T-helper 1 cell treated with Interleukin-12 subunit alpha and Interleukin-12 subunit beta and Interleukin-4 antibody, amounts not matched to agents 30 ng/mL and 1 ng/mL, for 36 hours (primary cell): ENCODE measurements at regions not wholly inside any gene's neighbourhood (a gene's known extent, or its start where the extent isn't known, plus 50 kb on each side); places are given as distances from the start of the nearest gene placed in this dataset.

Experiments used
- intact Hi-C: fragments of 100-400 bp; cut with micrococcal nuclease; formaldehyde crosslinking; loops from one replicate; pipeline ENCODE4 v1.15.1; 2024

DNA sequence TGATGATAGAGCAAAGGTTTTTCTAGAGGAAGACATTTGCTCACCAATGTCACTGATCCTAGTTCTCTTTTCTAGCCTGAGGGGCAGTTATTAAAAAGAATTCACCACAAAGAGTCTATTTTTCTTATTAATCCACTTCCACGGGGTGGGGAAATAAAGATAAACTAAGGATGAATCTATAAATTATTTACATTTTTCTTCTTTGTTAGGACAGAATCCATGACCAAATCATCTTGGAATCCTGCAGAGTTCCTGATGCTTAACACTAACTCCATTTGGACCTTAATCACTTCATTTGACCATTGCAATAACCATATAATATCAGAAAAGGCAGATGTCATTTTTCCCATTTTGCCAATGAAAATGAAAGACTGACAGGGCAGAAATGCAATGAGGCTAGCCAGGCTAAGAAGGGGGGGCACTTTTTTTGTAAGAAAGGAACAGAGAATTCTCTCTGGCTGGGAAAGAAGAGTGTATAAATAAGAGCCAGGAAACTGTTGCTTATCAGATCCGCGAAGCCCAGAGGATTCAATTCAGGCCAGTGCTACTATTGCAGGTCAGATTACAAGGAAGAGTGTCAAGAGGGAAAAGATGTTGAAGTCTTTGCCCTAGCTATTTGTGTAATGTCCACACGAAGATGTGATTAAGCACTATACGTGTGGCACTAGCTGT lies 433.2 kb downstream of the TNS3 start:
- intact Hi-C loops, result no loop called here

DNA sequence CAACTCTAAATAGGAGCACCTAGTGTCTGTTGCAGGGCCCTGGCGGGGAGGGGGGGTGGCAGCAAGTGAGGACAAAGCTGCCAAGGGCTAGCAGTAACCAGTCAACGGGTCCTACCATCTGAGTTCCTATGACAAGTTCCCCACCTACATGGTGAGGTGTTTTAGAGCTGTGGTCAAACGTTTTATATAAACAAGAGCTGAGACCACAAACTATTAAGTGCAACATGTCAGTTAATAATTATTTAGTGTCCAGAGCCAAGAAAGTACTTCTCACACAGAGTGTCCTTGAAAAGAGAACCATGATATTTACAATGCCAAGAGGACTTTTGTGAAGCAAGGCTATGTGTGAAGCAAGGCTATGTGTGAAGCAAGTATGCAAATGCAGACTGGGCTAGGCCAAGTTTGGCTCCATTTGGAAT lies 434.7 kb downstream of the TNS3 start:
- intact Hi-C loops, result no loop called here

DNA sequence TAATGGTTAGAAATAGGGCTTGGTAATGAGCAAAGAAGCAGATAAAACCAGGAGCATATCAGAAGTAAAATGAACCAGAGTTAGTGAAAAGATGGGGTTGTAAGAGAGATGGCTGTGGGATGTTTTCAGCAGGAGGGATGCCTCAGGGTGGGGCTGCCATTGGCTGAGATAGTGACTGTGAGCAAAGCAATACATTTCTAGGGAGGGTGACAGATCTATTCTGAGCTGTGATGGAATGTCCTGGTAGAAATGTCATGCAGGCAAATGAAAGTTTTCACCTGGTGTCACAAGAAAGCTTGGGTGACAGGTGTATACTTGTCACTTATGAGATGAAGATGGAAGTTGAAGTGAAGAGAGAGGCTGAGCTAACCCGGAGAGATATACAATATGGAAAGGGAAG lies 435.9 kb downstream of the TNS3 start:
- intact Hi-C loops, result no loop called here

DNA sequence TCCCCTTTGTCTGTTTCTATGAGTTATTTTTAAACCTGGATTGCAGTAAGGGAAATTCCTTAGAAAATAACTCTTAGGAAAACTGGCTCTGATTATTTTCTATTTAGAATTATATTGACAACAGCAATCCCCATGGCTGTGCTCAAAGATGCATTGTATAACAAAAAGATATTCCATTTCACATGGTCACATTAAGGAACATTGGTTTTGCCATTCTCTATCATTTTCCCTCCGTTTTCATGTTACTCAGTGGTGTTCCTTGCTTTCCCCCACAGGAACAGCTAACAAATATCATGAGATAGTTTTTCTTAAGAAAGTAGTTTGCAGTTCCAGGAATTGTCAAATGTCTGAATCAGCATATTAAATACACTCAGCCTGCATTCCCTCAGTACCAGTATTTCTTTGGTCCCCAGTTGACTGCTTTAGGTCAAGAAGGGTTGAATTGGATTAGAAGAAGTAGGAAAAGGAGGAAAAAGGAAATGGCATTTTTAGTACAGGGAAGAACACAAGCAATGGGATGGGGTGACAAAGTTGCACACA lies 436.7 kb downstream of the TNS3 start:
- intact Hi-C loops, result no loop called here

DNA sequence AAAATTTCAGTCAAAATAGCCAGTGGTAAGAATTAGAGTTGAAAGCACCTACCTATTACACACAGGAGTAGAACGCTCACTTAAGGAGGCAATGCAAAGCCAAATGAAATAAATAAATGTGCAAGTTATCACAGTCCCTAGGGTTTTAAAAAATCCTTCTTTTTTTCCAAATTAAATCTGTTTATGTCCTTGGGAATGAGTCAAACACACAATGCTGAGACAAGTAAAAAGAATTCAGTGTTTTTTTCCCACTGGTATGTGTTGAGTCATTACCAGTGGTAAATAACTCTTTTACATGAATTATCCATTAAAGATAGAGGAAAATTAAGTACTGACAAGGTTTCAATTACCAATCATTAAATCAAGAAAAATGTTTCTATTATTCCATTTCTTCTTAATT lies 438.6 kb downstream of the TNS3 start:
- intact Hi-C loops, result no loop called here

DNA sequence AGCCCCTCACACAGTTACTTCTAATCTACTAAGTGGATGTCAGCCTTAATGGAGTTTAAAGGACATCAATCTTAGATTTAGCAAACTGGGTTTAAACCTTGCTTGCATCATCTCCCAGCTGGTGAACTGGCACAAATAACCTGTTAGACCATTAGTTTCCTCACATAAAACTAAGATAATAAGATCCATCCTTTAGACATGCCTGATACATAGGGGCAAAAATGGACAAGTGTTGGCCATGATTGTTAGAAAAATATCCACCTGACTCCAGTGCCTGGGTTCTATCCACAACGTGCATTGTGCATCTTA lies 439.1 kb downstream of the TNS3 start:
- intact Hi-C loops, result no loop called here

DNA sequence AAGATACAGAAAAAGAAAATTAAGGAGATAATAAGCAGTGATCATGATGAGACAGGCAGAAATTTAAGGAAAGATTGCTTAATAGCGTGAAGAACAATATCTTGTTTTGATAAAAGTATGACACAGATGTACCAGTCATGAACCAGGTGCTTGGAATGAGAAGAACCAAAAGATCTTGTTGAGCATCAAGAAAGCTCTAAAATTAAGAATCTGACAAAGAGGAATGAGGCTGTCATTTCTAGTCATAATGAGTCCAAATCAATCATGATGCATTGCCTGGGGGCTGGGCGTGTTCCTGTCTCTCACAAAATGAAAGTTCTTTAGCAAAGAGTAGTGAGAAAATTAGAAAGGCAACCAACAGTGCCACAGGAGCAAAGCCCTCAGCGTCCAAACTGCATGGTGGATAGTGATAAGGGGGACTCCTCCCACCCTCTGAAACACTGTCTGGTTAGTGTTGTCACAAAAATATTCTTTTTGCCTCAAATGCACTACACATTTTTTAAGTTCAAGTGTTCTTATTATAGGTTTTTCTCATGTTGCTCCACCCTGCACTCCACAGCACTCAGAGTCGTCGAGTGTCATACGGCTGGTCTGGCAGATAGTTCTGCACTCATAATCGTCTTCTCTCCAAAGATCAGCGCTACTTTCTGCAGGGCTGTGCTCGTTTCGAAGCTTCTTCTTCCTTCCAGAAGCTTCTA lies 439.6 kb downstream of the TNS3 start:
- intact Hi-C loops, result no loop called here

DNA sequence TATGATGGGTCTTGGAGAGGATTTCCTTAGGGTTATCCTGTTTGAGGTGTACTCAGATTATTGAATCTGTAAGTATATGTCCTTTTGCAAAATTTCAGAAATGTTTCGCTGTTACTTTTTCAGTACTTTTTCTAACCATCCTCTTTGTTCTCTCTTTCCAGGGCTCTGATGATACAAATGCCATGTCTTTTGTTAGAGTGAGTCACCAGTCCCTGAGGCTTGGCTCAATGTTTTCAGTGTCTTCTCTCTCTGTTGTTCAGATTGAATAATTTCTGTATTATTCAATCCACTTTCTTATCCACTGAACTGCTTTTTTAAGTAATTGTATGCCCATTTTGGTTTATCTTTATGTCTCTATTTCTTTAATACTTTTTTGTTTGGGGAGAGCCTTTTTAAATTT lies 449.4 kb downstream of the TNS3 start:
- intact Hi-C loops, result no loop called here

DNA sequence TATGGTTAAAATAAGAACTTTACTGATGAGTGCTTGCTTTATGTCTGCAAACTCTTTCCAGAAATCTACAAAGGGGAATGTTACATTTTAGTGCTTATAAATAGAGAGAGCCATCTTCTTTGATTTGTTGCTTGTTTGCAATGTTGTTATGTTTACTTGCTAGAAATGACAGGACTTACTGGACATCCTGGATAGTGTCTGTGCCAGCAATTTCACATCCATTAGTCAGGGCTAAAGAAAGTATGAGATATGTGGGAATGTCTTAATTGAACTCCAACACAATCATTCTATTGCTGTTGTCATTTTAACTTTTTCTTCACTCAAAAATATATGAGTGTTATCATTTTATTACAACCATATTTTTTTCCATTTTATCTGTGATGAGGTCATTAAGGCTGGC lies 453.2 kb downstream of the TNS3 start:
- intact Hi-C loops, result no loop called here

DNA sequence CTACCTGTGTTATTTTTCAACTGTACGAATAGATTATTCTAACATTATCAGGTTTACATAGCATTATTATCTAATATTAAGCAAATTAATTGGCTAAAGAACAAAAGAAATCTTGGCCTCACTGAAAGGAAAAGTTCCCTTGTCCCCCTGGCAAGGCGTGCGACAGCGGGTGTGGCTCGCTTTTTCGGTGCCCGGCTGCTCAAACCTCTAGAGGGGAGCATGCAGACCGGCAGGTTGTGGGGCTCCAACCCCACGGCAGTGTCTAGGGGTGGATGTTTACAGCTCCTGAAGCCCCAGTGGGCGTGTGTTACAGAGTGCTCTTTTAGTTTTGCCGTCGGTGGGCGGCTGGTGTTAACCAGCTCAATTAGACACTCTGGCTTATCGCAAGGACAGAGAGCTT lies 456.4 kb downstream of the TNS3 start:
- intact Hi-C loops, result no loop called here

DNA sequence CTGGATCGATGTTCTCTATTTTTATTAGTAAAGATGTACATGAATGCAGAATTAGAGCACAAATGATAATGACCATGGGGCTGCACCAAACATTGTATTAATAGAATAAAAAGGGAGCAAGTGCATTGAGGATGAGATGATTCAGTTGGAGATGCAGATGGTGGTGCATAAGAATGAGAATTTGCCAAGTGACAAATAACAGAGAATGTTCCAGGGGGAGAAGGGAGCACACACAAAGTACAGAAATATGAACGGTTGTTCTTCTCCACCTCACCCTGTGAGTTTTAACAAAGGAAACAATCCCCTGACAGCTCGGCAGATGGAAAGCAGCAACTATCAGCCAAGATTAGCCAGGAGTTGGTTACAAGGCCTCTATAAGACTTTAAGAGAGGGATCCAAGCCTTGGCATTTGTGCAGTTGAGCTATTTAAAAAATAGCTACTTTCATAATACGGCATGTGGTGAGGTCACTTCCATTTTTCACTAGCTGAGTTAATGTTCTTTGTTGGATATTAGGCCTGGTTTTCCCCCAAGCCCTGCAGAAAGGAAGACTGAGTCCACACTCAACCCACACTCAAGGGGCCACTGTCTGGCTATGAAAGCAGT lies 462.5 kb downstream of the TNS3 start:
- intact Hi-C loops, result no loop called here

DNA sequence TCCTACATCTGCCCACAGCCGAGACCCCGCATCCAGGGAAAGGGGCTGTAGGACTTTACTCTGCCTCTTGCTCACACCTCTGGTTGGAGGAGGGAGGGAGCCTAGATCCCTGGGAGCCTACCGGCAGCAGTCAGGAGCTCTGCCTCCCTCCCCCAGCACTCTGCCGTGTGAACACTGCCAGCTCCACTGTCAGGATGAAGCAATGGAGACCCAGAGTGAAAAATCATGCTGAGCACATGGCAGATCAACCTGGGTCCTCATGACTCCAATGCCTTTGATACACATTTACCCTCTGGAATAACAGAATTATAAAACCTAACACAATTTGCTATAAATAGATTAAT lies 477.7 kb downstream of the TNS3 start:
- intact Hi-C loops, result no loop called here

DNA sequence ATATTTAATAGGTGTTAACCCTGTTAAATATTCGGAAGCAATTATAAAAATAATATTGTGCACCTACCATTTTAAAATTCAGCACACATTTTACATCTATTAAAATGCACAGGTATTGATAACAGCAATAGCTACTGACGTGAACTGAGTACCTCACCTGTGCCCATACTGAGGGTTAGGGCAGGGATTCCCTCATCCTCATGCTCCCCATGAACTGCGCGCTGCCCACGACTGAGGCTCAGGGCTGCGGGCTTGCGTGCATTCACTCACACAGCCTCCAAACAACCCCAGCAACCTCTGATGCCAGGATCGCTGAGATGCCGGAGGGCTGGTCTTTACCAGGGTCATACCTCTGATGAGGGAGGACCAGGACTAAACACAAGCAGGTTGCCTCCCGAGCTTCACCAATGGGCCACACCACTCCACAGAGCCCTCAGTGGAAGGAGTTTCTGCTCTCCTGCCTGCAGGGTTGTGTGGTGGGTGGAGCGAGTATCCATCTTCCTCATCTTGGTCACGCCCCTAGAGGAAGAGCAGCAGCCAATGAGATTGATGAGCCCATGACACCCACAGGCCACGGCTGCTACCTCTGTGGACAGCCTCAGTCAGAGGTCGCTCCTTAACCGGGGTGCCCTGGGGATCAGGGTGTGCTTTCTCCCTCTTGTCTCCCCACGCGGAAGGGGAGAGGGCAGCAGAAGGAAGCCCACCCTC lies 478.3 kb downstream of the TNS3 start:
- intact Hi-C loops, result no loop called here

DNA sequence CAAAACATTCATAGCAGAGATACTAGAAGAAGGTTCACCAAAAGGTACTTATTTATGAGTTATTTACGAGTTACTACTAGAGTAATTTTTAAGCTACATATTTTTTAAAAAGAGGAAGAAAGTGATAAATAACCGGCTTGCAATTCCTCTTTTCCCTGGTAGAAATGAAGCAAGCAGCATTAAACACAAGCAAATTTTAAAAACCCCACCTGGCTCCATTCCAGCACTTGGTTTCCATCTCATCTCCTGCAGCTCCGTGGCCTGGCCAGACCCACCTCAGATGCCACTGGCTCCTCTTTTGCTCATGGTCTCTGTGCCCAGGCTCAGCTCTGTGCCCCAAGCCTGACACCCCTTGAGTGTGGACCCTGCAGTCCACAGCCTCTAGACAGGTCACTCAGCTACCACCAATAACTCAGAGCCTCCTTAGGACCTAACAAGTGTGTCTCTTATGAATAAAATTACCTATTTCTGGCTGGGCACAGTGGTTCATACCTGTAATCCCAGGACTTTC lies 479.5 kb downstream of the TNS3 start:
- intact Hi-C loops, result no loop called here

DNA sequence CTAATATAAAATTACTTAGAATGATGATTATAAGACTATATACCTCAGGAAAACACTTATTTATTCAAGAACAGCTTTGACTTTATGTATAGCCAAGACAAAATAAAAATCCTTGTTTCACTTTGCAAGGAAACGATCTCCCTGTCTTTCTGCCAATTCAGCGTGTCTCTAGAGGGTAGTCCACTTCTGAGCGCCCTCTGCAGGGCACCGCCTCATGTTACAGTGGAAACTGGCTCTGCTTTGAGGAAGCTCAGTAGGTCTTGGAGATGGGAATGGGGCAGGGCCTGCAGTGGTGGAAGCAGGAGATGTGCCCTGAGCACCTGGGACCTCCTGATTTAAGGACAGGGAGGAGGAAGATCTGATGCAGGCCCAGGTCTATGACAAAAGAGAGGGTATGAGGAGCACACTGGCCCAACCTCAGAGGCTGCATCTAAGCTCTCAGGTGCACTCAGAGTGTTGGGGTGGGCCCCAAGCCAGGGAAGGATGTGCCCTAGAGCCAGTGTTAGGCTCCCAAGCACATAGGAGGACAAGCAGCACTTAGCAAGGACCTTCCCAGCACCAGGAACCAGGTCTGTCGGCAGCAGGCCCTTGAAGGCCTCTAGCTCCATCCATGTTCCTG lies 481.0 kb downstream of the TNS3 start:
- intact Hi-C loops, result no loop called here

DNA sequence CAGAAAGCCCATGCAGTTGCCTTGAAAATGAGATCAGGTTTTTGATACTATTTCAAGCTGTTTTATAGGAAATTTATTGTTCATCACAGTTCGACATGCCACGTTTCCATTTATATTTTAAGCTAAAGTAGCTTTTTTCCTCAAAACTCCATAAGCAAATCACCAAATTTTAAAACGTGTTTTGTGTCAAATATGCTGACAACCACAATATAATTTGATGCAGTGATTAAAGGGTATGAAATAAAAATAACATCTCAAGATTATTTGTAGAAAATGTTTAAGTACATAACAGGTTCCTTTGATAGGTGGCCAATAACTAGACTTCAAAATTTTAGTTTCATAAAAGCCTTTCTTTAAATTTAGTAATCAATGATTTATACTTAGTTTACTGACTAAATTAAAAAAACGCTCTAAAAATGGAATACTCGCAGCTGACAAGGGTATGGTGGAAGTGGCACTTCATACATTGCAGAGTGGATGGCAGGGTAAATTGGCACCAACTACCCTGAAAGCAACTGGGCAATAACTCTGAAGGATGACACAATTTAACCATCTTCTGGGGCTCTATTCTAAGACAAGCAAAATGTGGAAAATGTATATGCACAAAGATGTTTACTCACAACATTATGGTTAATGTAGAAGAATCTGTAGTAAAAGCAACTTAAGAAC lies 481.6 kb downstream of the TNS3 start:
- intact Hi-C loops, result no loop called here

DNA sequence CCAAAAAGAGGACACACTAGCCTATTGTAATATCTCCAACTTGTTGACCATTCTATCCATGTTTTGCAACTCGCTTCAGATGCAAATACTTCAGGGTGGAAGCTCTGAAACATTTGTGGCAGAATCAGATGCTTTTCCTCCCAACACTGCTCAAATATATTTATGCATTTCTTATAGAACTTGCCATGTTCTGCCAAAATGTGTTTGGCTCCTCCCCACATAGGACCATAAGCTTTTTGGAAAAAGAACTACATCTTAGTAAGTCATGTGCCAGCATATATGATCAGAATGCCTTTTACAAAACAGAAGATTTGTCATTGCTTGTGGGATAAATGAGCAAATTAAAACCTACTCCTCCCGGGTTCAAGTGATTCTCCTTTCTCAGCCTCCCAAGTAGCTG lies 484.5 kb downstream of the TNS3 start:
- intact Hi-C loops, result no loop called here

DNA sequence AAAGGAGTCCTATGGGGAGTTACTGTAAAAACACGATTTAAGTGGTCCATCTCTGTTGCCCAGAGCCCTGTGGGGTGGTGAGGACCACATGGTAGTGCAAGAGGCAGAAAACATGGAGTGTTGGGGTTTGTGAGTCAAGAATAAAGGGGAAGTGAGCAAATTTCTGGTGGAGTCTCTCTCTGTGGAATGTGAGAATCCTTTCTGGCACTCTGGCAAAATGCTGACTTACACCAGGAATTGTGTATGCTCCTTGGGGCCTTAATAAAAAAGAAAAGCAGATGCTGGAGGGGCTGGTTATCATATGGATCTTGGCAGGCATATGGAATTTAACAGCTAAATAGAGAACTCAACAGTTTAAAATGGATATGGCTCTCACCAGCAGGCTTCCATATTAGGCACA lies 486.0 kb downstream of the TNS3 start:
- intact Hi-C loops, result no loop called here

DNA sequence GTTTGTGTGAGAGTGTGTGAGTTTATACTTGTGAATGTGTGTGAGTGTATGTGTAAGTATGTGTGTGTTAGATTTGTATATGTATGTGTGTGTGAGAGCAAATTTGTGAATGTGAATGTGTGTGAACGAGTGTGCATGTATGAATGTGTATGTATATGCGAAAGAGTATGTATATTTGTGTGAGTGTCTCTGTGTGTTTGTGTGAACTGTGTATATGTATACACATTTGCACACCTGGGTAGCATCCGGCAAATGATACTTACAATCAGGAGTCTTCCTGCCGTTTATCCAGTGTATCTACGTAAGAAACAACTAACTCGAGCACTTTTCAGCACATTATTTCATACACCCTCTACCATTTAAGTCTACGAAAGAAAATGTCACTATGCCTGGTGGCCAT lies 487.4 kb downstream of the TNS3 start:
- intact Hi-C loops, result no loop called here

DNA sequence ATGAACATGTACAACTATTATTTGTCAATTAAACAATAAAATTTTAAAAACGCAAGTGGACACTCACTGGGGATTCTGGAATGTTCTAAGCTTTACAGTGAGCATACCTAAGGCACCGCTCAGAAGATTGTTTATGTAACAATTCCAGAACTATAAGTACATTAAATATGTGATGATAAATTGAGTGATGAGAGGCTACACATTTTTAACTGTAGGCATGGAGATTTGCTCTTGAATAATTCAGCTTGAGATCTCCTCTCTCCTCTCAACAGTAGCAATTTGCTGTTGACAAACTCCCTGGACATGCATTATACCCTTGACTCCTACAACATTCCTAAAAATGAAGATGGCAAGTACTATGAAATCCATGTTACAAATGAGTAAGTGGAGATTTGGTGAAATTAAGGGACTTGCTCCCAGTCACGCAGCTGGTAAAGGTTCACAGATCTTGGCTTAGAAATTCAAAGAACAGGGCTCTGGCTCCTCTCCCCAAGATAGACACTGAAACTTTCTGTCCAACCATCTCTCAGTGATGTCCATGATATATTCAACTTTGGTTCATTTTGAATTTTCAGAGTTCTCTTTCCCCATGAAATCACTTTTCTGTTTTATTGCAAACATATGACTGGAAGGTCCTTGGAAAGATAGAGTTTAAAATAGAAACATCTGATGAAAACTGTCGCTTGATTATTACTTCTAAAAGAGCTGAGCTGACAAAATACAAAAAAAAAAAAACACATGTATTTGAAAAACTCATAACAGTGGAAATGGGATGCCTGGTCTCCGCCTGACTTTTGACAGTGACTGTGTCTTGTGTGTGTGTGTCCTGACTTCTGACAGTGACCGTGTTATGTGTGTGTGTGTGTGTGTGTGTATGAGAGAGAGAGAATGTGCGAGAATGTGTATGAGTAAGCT lies 488.3 kb downstream of the TNS3 start:
- intact Hi-C loops, result no loop called here
